OCI-LY7 (cell line): ENCODE measurements at regions not wholly inside any gene's neighbourhood (a gene's known extent, or its start where the extent isn't known, plus 50 kb on each side); places are given as distances from the start of the nearest gene placed in this dataset.

Experiments
- EZH2phosphoT487 ChIP-seq: fragments of 200-600 bp; sonication (generic); IDR thresholded peaks from 2 replicates; pipeline ENCODE4 v1.6.1; 2018; ENCODE audit warnings: low read depth, borderline replicate concordance, mild to moderate bottlenecking, mixed run types, antibody characterized with exemption, low read length, moderate library complexity, mixed read lengths
- TF ChIP-seq, protein P1 (sequence below): fragments of 200-600 bp; sonication (generic); conservative IDR thresholded peaks from 2 replicates; pipeline ENCODE4 v1.5.1; 2014; ENCODE audit warnings: mild to moderate bottlenecking, antibody characterized with exemption, low read length, moderate library complexity, mixed read lengths

DNA sequence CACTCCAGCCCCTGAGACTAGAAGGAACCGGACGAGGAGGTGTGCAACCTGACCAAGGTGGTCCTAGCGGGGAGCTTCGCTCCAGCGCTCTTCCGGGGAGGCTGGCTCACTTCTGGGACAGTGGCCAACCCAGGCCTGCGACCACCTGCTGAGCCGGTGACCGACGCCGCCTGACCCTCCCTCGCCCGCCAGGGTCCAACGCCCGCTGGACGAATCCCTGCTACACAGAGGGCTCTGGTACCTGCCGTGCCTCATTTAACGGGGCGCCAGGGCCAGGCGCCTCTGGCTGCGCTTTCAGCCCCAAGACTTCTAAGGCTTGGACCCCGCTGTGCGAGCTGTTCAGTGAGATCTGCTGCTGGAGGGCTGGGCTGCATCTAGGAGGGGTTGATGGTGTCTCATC lies 99.5 kb upstream of the KCNJ18 start:
- TF ChIP-seq, protein P1, sequence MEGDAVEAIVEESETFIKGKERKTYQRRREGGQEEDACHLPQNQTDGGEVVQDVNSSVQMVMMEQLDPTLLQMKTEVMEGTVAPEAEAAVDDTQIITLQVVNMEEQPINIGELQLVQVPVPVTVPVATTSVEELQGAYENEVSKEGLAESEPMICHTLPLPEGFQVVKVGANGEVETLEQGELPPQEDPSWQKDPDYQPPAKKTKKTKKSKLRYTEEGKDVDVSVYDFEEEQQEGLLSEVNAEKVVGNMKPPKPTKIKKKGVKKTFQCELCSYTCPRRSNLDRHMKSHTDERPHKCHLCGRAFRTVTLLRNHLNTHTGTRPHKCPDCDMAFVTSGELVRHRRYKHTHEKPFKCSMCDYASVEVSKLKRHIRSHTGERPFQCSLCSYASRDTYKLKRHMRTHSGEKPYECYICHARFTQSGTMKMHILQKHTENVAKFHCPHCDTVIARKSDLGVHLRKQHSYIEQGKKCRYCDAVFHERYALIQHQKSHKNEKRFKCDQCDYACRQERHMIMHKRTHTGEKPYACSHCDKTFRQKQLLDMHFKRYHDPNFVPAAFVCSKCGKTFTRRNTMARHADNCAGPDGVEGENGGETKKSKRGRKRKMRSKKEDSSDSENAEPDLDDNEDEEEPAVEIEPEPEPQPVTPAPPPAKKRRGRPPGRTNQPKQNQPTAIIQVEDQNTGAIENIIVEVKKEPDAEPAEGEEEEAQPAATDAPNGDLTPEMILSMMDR = no peak
- no peak for TF ChIP-seq EZH2phosphoT487
